ENCODE measurements at regions not wholly inside any gene's neighbourhood (a gene's known extent, or its start where the extent isn't known, plus 50 kb on each side); places are given as distances from the start of the nearest gene placed in this dataset.
A peak's percentile ranks its signal among the peaks of the same experiment; 100 is the strongest.
"Not testable (repeated sequence)": the region's sequence is repeated elsewhere in the genome, so short reads cannot be mapped to it uniquely, and the experiment has no call there.

- H3K4me1 ChIP-seq (ENCODE audit: control insufficient read depth, insufficient read depth, low read length, poor library complexity, severe bottlenecking), result peaks cover 4% of the 10 kb centered on the region
- no CpG with 5 or more reads among the region's 1 CpG for WGBS, 2 experiments (ENCODE audit: insufficient coverage in 2 of 2)
- no peak overlapping the region for H3K4me3 ChIP-seq (ENCODE audit: extremely low read depth, insufficient read depth, low read length, poor library complexity, severe bottlenecking)
- no peaks in the 10 kb centered on the region for H3K36me3 ChIP-seq (ENCODE audit: control insufficient read depth, insufficient read depth, low read length)
- no peaks in the 10 kb centered on the region for H3K9me3 ChIP-seq (ENCODE audit: control insufficient read depth, low read length)
- H3K27ac ChIP-seq (ENCODE audit: low read depth, low read length, severe bottlenecking), result no peak overlapping the region
Measured at GRCh38 chr11:87739766-87740165, 435.5 kb downstream of the RAB38 start.

GRCh38 chr11:87739261-87739660 is 436.0 kb downstream of the RAB38 start:
- no CpG with 5 or more reads among the region's 2 CpGs for WGBS, 2 experiments (ENCODE audit: insufficient coverage in 2 of 2)
- Histone ChIP-seq H3K4me1 (ENCODE audit: control insufficient read depth, insufficient read depth, low read length, poor library complexity, severe bottlenecking) (peaks cover 4% of the 10 kb centered on the region), H3K9me3 (ENCODE audit: control insufficient read depth, low read length) (no peaks in the 10 kb centered on the region), H3K27ac (ENCODE audit: low read depth, low read length, severe bottlenecking) (no peak overlapping the region), H3K4me3 (ENCODE audit: extremely low read depth, insufficient read depth, low read length, poor library complexity, severe bottlenecking) (no peak overlapping the region), H3K36me3 (ENCODE audit: control insufficient read depth, insufficient read depth, low read length) (no peaks in the 10 kb centered on the region)

- H3K9me3 ChIP-seq (ENCODE audit: control insufficient read depth, low read length), result no peaks in the 10 kb centered on the region
- 60 to 80% methylated on average over 1 of the region's 1 CpG for WGBS, 2 experiments (ENCODE audit: insufficient coverage in 2 of 2)
Measured at GRCh38 chr11:87736928-87737327, 438.3 kb downstream of the RAB38 start.

GRCh38 chr11:87726506-87726905 is 448.7 kb downstream of the RAB38 start:
- no peaks in the 10 kb centered on the region for H3K9me3 ChIP-seq (ENCODE audit: control insufficient read depth, low read length)
- 80% methylated on average over 2 of the region's 3 CpGs; no CpG with 5 or more reads in 1 of the 2 experiments for WGBS, 2 experiments (ENCODE audit: insufficient coverage in 2 of 2)
- no peaks in the 10 kb centered on the region for H3K36me3 ChIP-seq (ENCODE audit: control insufficient read depth, insufficient read depth, low read length)
- no peak overlapping the region for H3K27ac ChIP-seq (ENCODE audit: low read depth, low read length, severe bottlenecking)
- H3K4me1 ChIP-seq (ENCODE audit: control insufficient read depth, insufficient read depth, low read length, poor library complexity, severe bottlenecking), result no peaks in the 10 kb centered on the region
- H3K4me3 ChIP-seq (ENCODE audit: extremely low read depth, insufficient read depth, low read length, poor library complexity, severe bottlenecking), result no peak overlapping the region

More at GRCh38 chr11:87736928-87737327, 438.3 kb downstream of the RAB38 start:
- H3K36me3 ChIP-seq (ENCODE audit: control insufficient read depth, insufficient read depth, low read length), result no peaks in the 10 kb centered on the region
- H3K4me3 ChIP-seq (ENCODE audit: extremely low read depth, insufficient read depth, low read length, poor library complexity, severe bottlenecking), result no peak overlapping the region
- H3K4me1 ChIP-seq (ENCODE audit: control insufficient read depth, insufficient read depth, low read length, poor library complexity, severe bottlenecking), result peaks cover 4% of the 10 kb centered on the region
- H3K27ac ChIP-seq (ENCODE audit: low read depth, low read length, severe bottlenecking), result no peak overlapping the region

- Histone ChIP-seq H3K9me3 (ENCODE audit: control insufficient read depth, low read length) (no peaks in the 10 kb centered on the region), H3K36me3 (ENCODE audit: control insufficient read depth, insufficient read depth, low read length) (no peaks in the 10 kb centered on the region), H3K27ac (ENCODE audit: low read depth, low read length, severe bottlenecking) (no peak overlapping the region), H3K4me1 (ENCODE audit: control insufficient read depth, insufficient read depth, low read length, poor library complexity, severe bottlenecking) (no peaks in the 10 kb centered on the region), H3K4me3 (ENCODE audit: extremely low read depth, insufficient read depth, low read length, poor library complexity, severe bottlenecking) (no peak overlapping the region)
- 86% methylated on average over 1 of the region's 1 CpG; no CpG with 5 or more reads in 1 of the 2 experiments for WGBS, 2 experiments (ENCODE audit: insufficient coverage in 2 of 2)
Measured at GRCh38 chr11:87724358-87724757, 450.9 kb downstream of the RAB38 start.

- no peak overlapping the region for H3K4me3 ChIP-seq (ENCODE audit: extremely low read depth, insufficient read depth, low read length, poor library complexity, severe bottlenecking)
- H3K27ac ChIP-seq (ENCODE audit: low read depth, low read length, severe bottlenecking), result no peak overlapping the region
- no peaks in the 10 kb centered on the region for H3K36me3 ChIP-seq (ENCODE audit: control insufficient read depth, insufficient read depth, low read length)
- WGBS, 2 experiments (ENCODE audit: insufficient coverage in 2 of 2), result 79 to 88% methylated on average over 3 of the region's 10 CpGs
- no peaks in the 10 kb centered on the region for H3K4me1 ChIP-seq (ENCODE audit: control insufficient read depth, insufficient read depth, low read length, poor library complexity, severe bottlenecking)
- H3K9me3 ChIP-seq (ENCODE audit: control insufficient read depth, low read length), result no peaks in the 10 kb centered on the region
Measured at GRCh38 chr11:87722756-87723565, 452.3 kb downstream of the RAB38 start.

GRCh38 chr11:87719326-87720073 is 455.7 kb downstream of the RAB38 start:
- WGBS, 2 experiments (ENCODE audit: insufficient coverage in 2 of 2), result 82 to 89% methylated on average over 4 to 5 of the region's 5 CpGs
- no peak overlapping the region for H3K27ac ChIP-seq (ENCODE audit: low read depth, low read length, severe bottlenecking)

GRCh38 chr11:87712802-87713202 is 462.4 kb downstream of the RAB38 start:
- Histone ChIP-seq H3K27ac (ENCODE audit: low read depth, low read length, severe bottlenecking) (no peak overlapping the region), H3K9me3 (ENCODE audit: control insufficient read depth, low read length) (no peaks in the 10 kb centered on the region), H3K36me3 (ENCODE audit: control insufficient read depth, insufficient read depth, low read length) (no peaks in the 10 kb centered on the region), H3K4me1 (ENCODE audit: control insufficient read depth, insufficient read depth, low read length, poor library complexity, severe bottlenecking) (peaks cover 3% of the 10 kb centered on the region), H3K4me3 (ENCODE audit: extremely low read depth, insufficient read depth, low read length, poor library complexity, severe bottlenecking) (no peak overlapping the region)
- WGBS, 2 experiments (ENCODE audit: insufficient coverage in 2 of 2), result 50 to 53% methylated on average over 2 to 3 of the region's 3 CpGs

More at GRCh38 chr11:87719326-87720073, 455.7 kb downstream of the RAB38 start:
- H3K4me1 ChIP-seq (ENCODE audit: control insufficient read depth, insufficient read depth, low read length, poor library complexity, severe bottlenecking), result no peaks in the 10 kb centered on the region
- H3K4me3 ChIP-seq (ENCODE audit: extremely low read depth, insufficient read depth, low read length, poor library complexity, severe bottlenecking), result no peak overlapping the region
- no peaks in the 10 kb centered on the region for H3K9me3 ChIP-seq (ENCODE audit: control insufficient read depth, low read length)
- no peaks in the 10 kb centered on the region for H3K36me3 ChIP-seq (ENCODE audit: control insufficient read depth, insufficient read depth, low read length)

- 60 to 73% methylated on average over 1 to 2 of the region's 3 CpGs for WGBS, 2 experiments (ENCODE audit: insufficient coverage in 2 of 2)
- peaks cover 3% of the 10 kb centered on the region for H3K4me1 ChIP-seq (ENCODE audit: control insufficient read depth, insufficient read depth, low read length, poor library complexity, severe bottlenecking)
- no peak overlapping the region for H3K4me3 ChIP-seq (ENCODE audit: extremely low read depth, insufficient read depth, low read length, poor library complexity, severe bottlenecking)
- H3K9me3 ChIP-seq (ENCODE audit: control insufficient read depth, low read length), result no peaks in the 10 kb centered on the region
- H3K27ac ChIP-seq (ENCODE audit: low read depth, low read length, severe bottlenecking), result no peak overlapping the region
- H3K36me3 ChIP-seq (ENCODE audit: control insufficient read depth, insufficient read depth, low read length), result no peaks in the 10 kb centered on the region
Measured at GRCh38 chr11:87712391-87712790, 462.9 kb downstream of the RAB38 start.

GRCh38 chr11:87703589-87703988 is 471.7 kb downstream of the RAB38 start:
- H3K27ac ChIP-seq (ENCODE audit: low read depth, low read length, severe bottlenecking); H3K4me3 ChIP-seq (ENCODE audit: extremely low read depth, insufficient read depth, low read length, poor library complexity, severe bottlenecking); H3K4me1 ChIP-seq (ENCODE audit: control insufficient read depth, insufficient read depth, low read length, poor library complexity, severe bottlenecking); H3K36me3 ChIP-seq (ENCODE audit: control insufficient read depth, insufficient read depth, low read length): not testable (repeated sequence)
- H3K9me3 ChIP-seq (ENCODE audit: control insufficient read depth, low read length), result peaks cover 10% of the 10 kb centered on the region
- 79 to 84% methylated on average over 11 to 12 of the region's 12 CpGs for WGBS, 2 experiments (ENCODE audit: insufficient coverage in 2 of 2)

- Histone ChIP-seq H3K4me3 (ENCODE audit: extremely low read depth, insufficient read depth, low read length, poor library complexity, severe bottlenecking) (no peak overlapping the region), H3K4me1 (ENCODE audit: control insufficient read depth, insufficient read depth, low read length, poor library complexity, severe bottlenecking) (no peaks in the 10 kb centered on the region), H3K27ac (ENCODE audit: low read depth, low read length, severe bottlenecking) (peak overlapping the region; percentile 11), H3K9me3 (ENCODE audit: control insufficient read depth, low read length) (no peaks in the 10 kb centered on the region), H3K36me3 (ENCODE audit: control insufficient read depth, insufficient read depth, low read length) (no peaks in the 10 kb centered on the region)
- WGBS, 2 experiments (ENCODE audit: insufficient coverage in 2 of 2), result no CpG with 5 or more reads among the region's 1 CpG
Measured at GRCh38 chr11:87675993-87676392, 499.2 kb downstream of the RAB38 start.

All from mesodermal cell (in vitro differentiated cells).